HG02763 (cell line): ENCODE measurements at regions not wholly inside any gene's neighbourhood (a gene's known extent, or its start where the extent isn't known, plus 50 kb on each side); places are given as distances from the start of the nearest gene placed in this dataset.

Experiments
- ATAC-seq: cut with Tn5 transposase; IDR thresholded peaks from one replicate; pipeline ENCODE4 v1.9.1; 2021; ENCODE audit warnings: mild to moderate bottlenecking, moderate library complexity; ENCODE audit not compliant: unreplicated experiment

- no peak for ATAC-seq
Observed at GRCh38 chr13:68064001-68064770, 834.0 kb upstream of the PCDH9 start.

GRCh38 chr13:68063181-68063580, 833.0 kb upstream of the PCDH9 start:
- no peak for ATAC-seq

GRCh38 chr13:68057836-68058235, 827.7 kb upstream of the PCDH9 start:
- ATAC-seq: no peak

GRCh38 chr13:68056816-68057710, 826.9 kb upstream of the PCDH9 start:
- no peak for ATAC-seq

DNA sequence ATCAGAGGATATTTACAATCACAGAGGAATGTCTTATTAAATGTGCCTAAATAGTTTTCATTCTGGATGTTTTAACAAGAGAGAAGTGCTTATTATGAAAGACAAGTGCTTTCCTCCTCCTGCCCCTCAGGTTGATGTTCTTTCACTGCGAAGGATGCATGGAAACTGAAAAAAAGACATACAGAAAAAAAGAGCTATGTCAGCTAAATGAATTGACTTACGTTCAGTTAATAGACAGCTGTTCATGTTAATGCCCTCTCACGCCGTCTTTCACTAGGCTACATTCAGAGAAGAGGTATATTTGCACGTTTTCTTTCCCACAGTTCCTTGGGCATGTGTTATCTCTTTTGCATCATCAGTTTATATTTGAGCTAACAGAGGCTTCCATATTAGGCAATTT, 821.8 kb upstream of the PCDH9 start:
- no peak for ATAC-seq

- no peak for ATAC-seq
Observed at GRCh38 chr13:68050761-68051160, 820.6 kb upstream of the PCDH9 start.

GRCh38 chr13:68048802-68049359, 818.7 kb upstream of the PCDH9 start:
- ATAC-seq: no peak

GRCh38 chr13:68047889-68048288, 817.8 kb upstream of the PCDH9 start:
- no peak for ATAC-seq

GRCh38 chr13:68046903-68047302, 816.8 kb upstream of the PCDH9 start:
- no peak for ATAC-seq

DNA sequence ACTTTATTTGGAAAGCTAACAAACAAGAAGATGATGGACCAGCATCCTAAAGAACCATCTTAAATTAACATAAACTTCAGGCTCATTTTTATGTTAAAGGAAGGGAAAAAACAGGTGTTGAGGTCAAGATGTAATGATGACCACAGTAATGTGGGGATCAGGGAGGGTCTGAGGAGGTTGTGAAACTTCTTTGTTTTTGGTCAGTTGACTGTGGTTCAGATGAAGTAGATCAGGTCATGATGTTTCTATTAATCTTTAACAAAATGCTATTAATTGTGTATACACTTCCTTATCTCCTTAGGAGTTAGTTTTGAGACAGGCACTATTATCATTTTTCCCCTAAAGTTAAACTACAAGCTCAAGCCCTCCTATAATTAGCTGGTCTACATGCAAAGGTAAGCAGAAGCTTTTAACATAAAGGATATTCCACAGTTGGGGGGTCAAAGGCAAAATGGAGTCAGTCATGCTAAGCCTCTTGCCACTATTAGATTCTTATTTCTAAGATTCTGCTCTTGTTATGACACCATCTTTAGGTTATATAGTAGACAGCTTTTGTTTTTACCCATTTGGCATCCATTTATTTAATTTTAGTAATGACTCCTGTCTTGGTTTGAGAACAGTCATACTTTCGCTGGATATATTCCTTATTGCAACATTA, 800.1 kb upstream of the PCDH9 start:
- ATAC-seq: no peak

- no peak for ATAC-seq
Observed at GRCh38 chr13:68028701-68029100, 798.6 kb upstream of the PCDH9 start.

DNA sequence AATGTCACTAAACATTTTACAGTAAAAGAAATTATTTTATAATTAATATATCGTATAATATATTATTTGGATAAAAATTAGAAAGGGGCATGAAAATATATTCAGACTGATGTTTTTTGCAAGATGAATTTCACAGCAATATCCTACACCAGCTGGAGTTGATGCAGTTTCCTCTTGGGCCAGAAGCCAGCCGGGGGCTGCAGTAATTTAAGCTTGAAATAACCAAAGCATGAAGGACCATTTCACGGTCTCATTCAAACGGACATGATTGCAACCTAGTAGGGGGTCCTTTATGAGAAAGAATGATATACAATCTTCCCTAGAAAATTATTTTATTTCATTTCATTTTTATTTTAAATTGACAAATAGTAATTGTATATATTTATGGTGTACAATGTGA, 797.2 kb upstream of the PCDH9 start:
- no peak for ATAC-seq

- ATAC-seq: no peak
Observed at GRCh38 chr13:68026077-68026476, 795.9 kb upstream of the PCDH9 start.

GRCh38 chr13:68025604-68026003, 795.5 kb upstream of the PCDH9 start:
- ATAC-seq: no peak

DNA sequence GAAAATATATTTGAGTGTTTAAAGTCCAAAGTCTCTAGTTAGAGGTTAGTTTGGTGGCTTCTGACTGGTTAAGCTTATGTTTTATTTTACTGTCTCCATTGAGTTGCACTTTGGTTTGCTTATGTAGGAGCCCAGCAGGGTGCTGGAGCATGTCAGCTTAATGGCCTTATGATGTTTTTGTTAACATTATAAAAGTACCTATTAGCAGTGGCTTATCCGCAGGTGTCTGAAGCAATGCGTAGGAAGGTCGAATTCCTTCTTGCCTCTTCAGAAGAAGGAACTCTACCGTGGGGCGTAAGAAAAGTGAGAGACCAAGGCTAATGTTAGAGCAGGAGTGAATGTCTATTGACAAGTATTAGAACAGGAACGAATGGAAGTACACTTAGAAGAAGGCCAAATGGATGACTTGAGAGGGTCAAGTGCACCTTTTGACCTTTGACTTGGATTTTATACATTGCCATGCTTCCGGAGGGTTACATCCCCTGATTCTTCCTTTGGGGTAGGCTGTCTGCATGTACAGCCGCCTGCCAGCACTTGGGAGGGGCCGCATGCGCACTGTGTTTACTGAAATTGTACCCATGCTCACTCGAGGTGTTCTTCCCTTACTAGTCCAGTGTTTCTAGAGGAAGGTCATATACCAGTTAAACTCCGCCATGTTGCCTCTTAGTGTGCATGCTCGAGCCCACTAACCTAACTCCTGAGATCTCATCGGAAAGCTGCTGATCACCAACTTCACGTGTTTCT, 793.9 kb upstream of the PCDH9 start:
- no peak for ATAC-seq

DNA sequence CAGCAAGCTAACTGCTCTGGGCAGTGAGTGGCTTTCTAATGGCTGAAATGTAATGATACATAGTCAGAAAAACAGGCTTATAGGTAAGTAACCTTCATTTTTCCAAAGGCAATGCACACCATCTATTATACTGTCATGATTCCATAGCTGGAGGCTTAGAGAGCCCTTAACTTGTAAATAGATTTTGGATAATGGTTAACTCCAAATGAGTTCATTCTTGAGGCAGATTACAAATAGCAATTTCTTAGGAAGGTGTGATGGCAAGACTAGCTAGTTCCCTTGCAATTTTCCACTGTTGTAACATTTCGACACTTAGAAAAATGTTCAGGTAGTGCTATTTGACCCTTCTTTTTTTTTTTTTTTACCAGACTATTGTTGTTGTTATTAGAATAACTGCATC, 789.8 kb upstream of the PCDH9 start:
- ATAC-seq: no peak

- ATAC-seq: no peak
Observed at GRCh38 chr13:68009546-68009945, 779.4 kb upstream of the PCDH9 start.

DNA sequence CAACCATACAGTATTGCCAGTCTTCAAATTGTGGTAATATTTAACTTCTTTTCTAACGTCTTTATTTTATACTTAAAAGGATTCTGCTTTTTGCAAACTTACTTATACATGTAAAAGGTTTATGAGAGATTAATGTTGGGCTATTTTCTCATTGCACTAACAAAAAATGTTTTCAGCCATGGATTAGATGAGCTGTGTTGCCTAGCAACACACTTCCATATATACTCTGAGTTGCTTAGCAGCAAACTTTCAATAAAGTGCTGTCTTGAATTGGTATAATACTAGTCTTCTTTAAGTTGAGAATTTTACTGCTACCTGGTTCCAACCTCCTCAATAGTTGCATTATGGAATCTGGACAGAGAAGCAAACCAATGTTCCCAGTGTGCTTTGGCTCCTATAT, 777.4 kb upstream of the PCDH9 start:
- ATAC-seq: no peak

GRCh38 chr13:67996101-67996500, 766.0 kb upstream of the PCDH9 start:
- no peak for ATAC-seq

GRCh38 chr13:67990868-67991267, 760.7 kb upstream of the PCDH9 start:
- no peak for ATAC-seq

DNA sequence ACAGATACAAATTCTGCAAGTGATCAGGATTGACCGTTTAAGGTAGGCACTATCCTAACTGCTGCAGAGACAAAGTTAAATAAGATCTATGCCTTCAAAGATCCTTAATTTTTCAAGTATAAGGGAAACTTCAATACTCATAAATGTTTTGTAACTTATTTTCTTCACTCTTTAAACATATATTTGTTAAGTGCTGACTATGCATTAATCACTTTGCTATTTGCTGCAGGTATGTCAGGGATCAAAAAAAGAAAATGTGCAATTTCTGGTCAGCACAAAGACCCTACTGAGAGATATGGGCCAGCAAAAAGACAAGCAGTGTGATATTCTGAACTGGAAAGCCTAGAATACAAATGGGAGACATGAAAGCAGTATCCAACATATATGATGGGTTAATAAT, 756.1 kb upstream of the PCDH9 start:
- ATAC-seq: no peak
